Lower leg skin (tissue), 4 donors: ENCODE measurements at regions not wholly inside any gene's neighbourhood (a gene's known extent, or its start where the extent isn't known, plus 50 kb on each side); places are given as distances from the start of the nearest gene placed in this dataset.
"Not testable (repeated sequence)": the region's sequence is repeated elsewhere in the genome, so short reads cannot be mapped to it uniquely, and the experiment has no call there.

Experiments
- DNase-seq, 2 donors: peaks; one replicate each; pipeline ENCODE4 v3.0.0-alpha.2; 2019; ENCODE audit warnings: low spot score in 2 of 2
- H3K4me3 ChIP-seq: fragments of 200-600 bp; sonication (generic); 2 replicates; pipeline ENCODE4 v1.5.1; 2017; ENCODE audit warnings: mild to moderate bottlenecking, low read depth; ENCODE audit not compliant: poor library complexity, severe bottlenecking
- POLR2A ChIP-seq, 2 donors: fragments of 450-650 bp; IDR thresholded peaks; one replicate each; pipeline ENCODE4 v1.6.1; 2016 to 2017; ENCODE audit warnings: antibody characterized with exemption in 2 of 2, mild to moderate bottlenecking in 1 of 2, moderate library complexity in 1 of 2
- WGBS, 2 donors: methylation state at CpG; one replicate each; pipeline ENCODE4 v1.1.5; 2018; 5-methylcytosine and 5-hydroxymethylcytosine counted together
- intact Hi-C: fragments of 100-400 bp; cut with DNase I; formaldehyde crosslinking; loops from one replicate; pipeline ENCODE4 v1.15.0; 2023; ENCODE audit warnings: low total_unique reads
- TF ChIP-seq, protein P1 (sequence below), 3 donors: fragments of 450-650 bp; IDR thresholded peaks; one replicate each; pipeline ENCODE4 v1.5.1; 2016; ENCODE audit warnings: antibody characterized with exemption in 3 of 3, mild to moderate bottlenecking in 3 of 3, moderate library complexity in 2 of 3

DNA sequence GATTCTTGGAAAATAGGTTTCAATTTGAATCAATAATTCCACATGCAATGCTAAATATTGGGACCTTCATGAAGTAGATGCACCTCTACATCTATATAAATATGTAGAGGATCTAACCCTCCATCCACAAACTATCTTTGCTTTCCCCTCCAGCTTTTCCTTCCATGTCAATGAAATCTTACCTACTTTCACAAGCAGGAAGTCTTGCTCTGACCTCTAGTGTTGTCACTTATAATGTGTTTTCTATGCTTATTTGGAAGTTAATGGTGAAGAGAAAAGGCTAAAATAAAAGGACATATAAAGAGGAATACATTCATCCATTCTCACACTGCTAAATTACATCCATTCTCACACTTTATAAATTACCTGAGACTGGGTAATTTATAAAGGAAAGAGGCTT, 472.7 kb upstream of the DIAPH2 start:
- intact Hi-C loops, result no loop called here
- no peak for TF ChIP-seq POLR2A (IDR thresholded peaks at IDR 0.05)
- TF ChIP-seq, protein P1, sequence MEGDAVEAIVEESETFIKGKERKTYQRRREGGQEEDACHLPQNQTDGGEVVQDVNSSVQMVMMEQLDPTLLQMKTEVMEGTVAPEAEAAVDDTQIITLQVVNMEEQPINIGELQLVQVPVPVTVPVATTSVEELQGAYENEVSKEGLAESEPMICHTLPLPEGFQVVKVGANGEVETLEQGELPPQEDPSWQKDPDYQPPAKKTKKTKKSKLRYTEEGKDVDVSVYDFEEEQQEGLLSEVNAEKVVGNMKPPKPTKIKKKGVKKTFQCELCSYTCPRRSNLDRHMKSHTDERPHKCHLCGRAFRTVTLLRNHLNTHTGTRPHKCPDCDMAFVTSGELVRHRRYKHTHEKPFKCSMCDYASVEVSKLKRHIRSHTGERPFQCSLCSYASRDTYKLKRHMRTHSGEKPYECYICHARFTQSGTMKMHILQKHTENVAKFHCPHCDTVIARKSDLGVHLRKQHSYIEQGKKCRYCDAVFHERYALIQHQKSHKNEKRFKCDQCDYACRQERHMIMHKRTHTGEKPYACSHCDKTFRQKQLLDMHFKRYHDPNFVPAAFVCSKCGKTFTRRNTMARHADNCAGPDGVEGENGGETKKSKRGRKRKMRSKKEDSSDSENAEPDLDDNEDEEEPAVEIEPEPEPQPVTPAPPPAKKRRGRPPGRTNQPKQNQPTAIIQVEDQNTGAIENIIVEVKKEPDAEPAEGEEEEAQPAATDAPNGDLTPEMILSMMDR (IDR thresholded peaks at IDR 0.05), result no peak
- DNase-seq, result no peak
- H3K4me3 ChIP-seq, result no peak overlapping the region

DNA sequence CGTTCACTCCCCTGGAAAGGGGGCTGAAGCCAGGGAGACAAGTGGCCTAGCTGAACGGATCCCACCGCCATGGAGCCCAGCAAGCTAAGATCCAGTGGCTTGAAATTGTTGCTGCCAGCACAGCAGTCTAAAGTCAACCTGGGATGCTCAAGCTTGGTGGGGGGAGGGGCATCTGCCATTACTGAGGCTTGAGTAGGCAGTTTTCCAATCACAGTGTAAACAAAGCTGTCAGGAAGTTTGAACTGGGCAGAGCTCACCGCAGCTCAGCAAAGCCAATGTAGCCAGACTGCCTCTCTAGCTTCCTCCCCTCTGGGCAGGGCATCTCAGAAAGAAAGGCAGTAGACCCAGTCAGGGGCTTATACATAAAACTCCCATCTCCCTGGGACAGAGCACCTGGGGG, 470.0 kb upstream of the DIAPH2 start:
- DNase-seq, intact Hi-C loops, H3K4me3 ChIP-seq: not testable (repeated sequence)
- WGBS, 2 donors, result 86 to 94% methylated on average over 3 to 4 of the region's 4 CpGs

DNA sequence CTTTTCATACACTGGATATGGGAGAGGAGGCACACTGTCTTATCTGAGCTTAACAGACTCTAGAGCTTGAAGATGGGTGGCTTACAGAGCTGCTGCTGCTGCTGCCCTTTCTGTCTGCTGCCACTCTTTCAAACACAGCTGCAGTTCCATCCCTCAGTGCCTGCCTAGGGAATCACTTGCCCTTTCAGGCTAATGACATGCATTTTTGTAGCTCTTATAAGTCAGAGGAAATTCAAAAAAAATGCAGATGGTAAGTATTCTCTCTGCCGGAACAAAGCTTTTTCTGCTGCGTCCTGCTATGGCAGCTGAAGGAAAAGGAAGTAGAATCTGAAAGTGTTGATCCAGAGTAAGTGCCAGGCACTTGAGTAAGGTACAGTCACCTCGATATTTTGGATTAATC, 460.4 kb upstream of the DIAPH2 start:
- no peak for DNase-seq
- H3K4me3 ChIP-seq, result no peak overlapping the region
- no peak for TF ChIP-seq POLR2A (IDR thresholded peaks at IDR 0.05)
- TF ChIP-seq, protein P1 (IDR thresholded peaks at IDR 0.05), result no peak
- intact Hi-C loops, result no loop called here
- WGBS, 2 donors, result 55 to 60% methylated on average over 3 of the region's 3 CpGs

DNA sequence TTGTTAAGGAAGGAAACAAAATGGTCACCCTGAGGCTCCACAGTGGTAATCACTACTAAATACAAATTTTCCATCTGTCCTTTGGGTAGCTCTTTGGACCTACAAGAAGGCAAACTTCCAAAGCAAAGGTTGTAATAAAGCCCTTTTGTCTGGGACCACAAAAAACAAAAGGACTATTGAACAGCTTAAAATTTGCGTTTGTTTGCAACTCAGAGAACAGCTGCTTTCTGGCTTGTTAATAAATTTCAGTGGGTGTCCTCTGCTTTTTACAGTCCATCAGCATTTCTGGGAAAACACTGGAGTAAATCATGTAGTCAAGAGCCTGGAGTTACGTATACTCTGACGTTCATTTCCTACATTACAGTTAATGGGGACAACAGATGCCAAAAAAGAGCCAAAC, 439.7 kb upstream of the DIAPH2 start:
- H3K4me3 ChIP-seq, result no peak overlapping the region
- no peak for DNase-seq
- 14 to 30% methylated on average over 3 of the region's 3 CpGs for WGBS, 2 donors
- intact Hi-C loops, result no loop called here
- no peak for TF ChIP-seq POLR2A (IDR thresholded peaks at IDR 0.05)
- TF ChIP-seq, protein P1 (IDR thresholded peaks at IDR 0.05), result no peak

DNA sequence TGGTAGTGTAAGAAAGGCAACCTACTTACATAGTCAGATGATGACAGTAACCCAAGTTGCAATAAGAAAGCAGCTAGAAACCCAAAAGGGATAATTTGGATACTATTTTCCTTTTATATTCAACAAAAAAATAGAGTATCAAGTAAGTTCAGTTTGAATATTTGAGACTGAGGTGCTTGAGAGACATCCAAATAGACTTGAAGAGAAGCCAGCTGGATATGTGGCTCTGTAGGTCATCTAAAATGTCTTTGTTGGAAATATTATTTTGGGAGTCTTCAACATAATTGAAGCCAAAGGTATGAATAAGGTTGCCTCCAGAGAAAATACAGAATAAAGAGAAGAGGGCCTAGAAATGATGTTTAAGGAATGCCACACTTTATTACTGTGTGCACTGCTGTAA, 438.2 kb upstream of the DIAPH2 start:
- TF ChIP-seq, protein P1 (IDR thresholded peaks at IDR 0.05), result no peak
- TF ChIP-seq POLR2A (IDR thresholded peaks at IDR 0.05), result no peak
- intact Hi-C loops, result no loop called here
- no peak for DNase-seq
- no peak overlapping the region for H3K4me3 ChIP-seq
